22Rv1 (cell line): ENCODE measurements at regions not wholly inside any gene's neighbourhood (a gene's known extent, or its start where the extent isn't known, plus 50 kb on each side); places are given as distances from the start of the nearest gene placed in this dataset.

Experiments used
- ZFX ChIP-seq: fragments of 450-650 bp; IDR thresholded peaks from 2 replicates; pipeline ENCODE4 v1.6.1; 2017; ENCODE audit warnings: antibody characterized with exemption, borderline replicate concordance
- TF ChIP-seq, protein P1 (sequence below): fragments of 450-650 bp; IDR thresholded peaks from 2 replicates; pipeline ENCODE4 v1.5.1; 2017; ENCODE audit warnings: mild to moderate bottlenecking

DNA sequence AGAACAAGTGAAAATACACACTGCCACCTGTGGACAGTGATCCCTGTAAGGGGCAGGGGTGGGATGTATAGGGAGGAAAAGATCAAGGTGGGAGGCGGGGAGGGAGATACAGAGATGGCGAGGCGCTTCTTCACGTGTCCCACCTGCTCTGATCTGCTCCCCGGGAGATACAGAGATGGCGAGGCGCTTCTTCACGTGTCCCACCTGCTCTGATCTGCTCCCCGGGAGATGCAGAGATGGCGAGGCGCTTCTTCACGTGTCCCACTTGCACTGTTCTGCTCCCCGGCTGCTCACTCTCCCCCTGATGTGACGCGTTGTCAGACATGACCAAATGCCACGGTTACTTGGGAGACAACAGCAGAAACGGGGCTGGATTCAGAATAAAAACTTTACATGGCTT lies 308.3 kb upstream of the SHH start:
- TF ChIP-seq, protein P1, sequence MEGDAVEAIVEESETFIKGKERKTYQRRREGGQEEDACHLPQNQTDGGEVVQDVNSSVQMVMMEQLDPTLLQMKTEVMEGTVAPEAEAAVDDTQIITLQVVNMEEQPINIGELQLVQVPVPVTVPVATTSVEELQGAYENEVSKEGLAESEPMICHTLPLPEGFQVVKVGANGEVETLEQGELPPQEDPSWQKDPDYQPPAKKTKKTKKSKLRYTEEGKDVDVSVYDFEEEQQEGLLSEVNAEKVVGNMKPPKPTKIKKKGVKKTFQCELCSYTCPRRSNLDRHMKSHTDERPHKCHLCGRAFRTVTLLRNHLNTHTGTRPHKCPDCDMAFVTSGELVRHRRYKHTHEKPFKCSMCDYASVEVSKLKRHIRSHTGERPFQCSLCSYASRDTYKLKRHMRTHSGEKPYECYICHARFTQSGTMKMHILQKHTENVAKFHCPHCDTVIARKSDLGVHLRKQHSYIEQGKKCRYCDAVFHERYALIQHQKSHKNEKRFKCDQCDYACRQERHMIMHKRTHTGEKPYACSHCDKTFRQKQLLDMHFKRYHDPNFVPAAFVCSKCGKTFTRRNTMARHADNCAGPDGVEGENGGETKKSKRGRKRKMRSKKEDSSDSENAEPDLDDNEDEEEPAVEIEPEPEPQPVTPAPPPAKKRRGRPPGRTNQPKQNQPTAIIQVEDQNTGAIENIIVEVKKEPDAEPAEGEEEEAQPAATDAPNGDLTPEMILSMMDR: no peak
- no peak for TF ChIP-seq ZFX
